ENCODE measurements at regions not wholly inside any gene's neighbourhood (a gene's known extent, or its start where the extent isn't known, plus 50 kb on each side); places are given as distances from the start of the nearest gene placed in this dataset.

DNA sequence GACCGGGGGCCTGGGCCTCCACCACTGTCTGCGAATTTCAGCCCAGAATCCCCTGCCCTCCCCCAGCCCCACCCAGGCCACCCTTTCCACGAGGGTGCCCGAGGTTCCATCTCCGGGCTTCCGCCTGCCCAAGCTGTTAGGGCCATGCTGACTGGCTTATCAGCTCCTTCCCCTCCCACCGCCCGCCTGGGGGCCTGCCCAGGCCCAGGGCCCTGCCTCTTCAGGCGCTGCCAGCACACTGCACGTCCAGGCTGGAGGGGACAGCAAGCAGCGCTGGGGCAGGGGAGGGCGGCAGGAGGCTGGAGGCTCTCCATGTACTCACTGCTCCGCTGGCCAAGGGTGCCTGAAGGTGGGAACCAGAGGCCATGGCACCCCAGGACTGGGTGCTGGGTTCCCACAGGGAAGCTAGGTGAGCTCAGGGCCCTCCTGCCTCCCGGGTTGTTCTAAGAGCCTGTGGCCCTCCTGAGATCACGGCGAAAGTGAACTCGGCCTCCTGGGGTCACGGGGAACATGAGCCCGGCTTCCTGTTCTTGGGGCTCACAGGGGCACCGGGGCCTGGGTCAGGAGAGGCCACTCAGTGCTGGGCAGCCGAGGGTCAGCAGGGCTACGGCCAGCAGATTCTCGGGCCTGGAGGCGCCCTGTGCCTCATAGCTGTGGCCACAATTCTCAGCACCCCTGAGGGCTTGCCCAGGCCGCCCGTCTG lies 57.7 kb upstream of the EGFL7 start:
- intact Hi-C loops (cut with micrococcal nuclease; ENCODE audit: unreplicated experiment), result no loop called here
- no TSS peak for BruUV-seq (replicated peaks)
- CTCF ChIA-PET (ENCODE audit: unreplicated experiment), result no interaction called here

DNA sequence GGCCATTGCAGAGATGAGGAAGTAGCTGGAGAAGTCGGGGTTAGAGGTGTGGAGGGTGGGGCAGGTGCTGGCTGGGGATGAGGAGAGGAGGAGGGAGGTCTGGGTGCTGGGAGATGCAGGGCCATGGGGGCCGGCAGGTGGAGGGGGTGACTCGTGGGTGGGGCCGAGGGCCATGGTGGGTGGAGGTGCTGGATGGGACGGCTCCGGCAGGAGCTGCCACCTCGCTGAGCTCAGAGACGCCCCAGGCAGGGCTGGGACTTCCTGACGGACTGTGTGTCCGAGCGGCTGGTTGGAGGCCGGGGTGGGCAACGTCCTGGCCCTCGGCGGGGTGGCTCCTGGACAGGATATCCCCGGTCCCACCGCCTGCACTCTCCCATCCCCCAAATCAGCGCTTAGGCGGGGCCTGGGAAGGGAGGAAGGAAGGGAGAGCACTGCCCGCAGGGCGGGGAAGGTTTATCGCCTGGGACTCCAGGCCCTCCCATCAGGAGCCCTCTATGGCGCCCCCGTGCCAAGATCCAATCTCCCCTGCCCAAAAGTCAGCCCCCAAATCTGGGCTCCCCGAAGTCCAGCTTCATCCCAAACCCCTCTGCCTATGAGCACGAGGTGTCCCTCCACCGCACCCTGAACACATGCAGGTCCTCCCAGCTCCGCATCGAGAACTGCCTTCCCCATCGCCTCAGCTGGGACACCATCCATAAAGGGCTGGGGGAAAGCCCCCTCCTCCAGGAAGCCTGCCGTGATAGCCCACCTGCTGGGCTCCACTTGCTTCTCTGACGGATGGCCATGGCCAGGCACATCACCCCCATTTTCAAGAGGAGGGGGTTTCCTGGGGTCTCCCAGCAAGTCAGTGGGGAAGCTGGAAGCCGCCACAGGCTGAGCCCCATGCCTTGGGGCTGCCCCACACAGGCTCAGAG lies 58.3 kb upstream of the NOTCH1 start:
- H3K36me3 ChIP-seq (ENCODE audit: insufficient read depth, low read length), result no peaks in the 10 kb centered on the region
- H3K27ac ChIP-seq (ENCODE audit: low read depth, low read length, poor library complexity, severe bottlenecking), result no peak overlapping the region
- no TSS peak for BruUV-seq (replicated peaks)
- TF ChIP-seq, protein P1, sequence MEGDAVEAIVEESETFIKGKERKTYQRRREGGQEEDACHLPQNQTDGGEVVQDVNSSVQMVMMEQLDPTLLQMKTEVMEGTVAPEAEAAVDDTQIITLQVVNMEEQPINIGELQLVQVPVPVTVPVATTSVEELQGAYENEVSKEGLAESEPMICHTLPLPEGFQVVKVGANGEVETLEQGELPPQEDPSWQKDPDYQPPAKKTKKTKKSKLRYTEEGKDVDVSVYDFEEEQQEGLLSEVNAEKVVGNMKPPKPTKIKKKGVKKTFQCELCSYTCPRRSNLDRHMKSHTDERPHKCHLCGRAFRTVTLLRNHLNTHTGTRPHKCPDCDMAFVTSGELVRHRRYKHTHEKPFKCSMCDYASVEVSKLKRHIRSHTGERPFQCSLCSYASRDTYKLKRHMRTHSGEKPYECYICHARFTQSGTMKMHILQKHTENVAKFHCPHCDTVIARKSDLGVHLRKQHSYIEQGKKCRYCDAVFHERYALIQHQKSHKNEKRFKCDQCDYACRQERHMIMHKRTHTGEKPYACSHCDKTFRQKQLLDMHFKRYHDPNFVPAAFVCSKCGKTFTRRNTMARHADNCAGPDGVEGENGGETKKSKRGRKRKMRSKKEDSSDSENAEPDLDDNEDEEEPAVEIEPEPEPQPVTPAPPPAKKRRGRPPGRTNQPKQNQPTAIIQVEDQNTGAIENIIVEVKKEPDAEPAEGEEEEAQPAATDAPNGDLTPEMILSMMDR (conservative IDR thresholded peaks at IDR 0.05; ENCODE audit: low read length), result no peak
- TF ChIP-seq EZH2phosphoT487 (IDR thresholded peaks at IDR 0.05; ENCODE audit: borderline replicate concordance, low read depth, low read length), result no peak
- H3K4me3 ChIP-seq (ENCODE audit: low read depth, low read length, poor library complexity, severe bottlenecking), result no peak overlapping the region
- DNase-seq (ENCODE audit: low spot score), result no peak
- H2AFZ ChIP-seq (ENCODE audit: low read length), result no peak overlapping the region
- H3K4me2 ChIP-seq (ENCODE audit: low read length), result no peak overlapping the region
- intact Hi-C loops (cut with micrococcal nuclease; ENCODE audit: unreplicated experiment), result no loop called here
- H3K79me2 ChIP-seq (ENCODE audit: insufficient read depth, low read depth, low read length), result no peaks in the 10 kb centered on the region
- H3K4me1 ChIP-seq (ENCODE audit: insufficient read depth, low read length, poor library complexity, severe bottlenecking), result no peaks in the 10 kb centered on the region
- H4K20me1 ChIP-seq (ENCODE audit: insufficient read depth, low read length), result no peaks in the 10 kb centered on the region
- CTCF ChIA-PET (ENCODE audit: unreplicated experiment), result no interaction called here
- H3K9me2 ChIP-seq (ENCODE audit: insufficient read depth, low read length), result no peaks in the 10 kb centered on the region
- no peaks in the 10 kb centered on the region for H3K9me3 ChIP-seq (ENCODE audit: low read length)
- POLR2A ChIA-PET, result no interaction called here

More for the DNA sequence above, 57.7 kb upstream of the EGFL7 start:
- no peak overlapping the region for H3K27ac ChIP-seq (ENCODE audit: low read depth, low read length, poor library complexity, severe bottlenecking)
- no peaks in the 10 kb centered on the region for H3K36me3 ChIP-seq (ENCODE audit: insufficient read depth, low read length)
- H3K4me3 ChIP-seq (ENCODE audit: low read depth, low read length, poor library complexity, severe bottlenecking), result no peak overlapping the region
- no peaks in the 10 kb centered on the region for H3K79me2 ChIP-seq (ENCODE audit: insufficient read depth, low read depth, low read length)
- TF ChIP-seq EZH2phosphoT487 (IDR thresholded peaks at IDR 0.05; ENCODE audit: borderline replicate concordance, low read depth, low read length), result no peak
- TF ChIP-seq, protein P1 (conservative IDR thresholded peaks at IDR 0.05; ENCODE audit: low read length), result no peak
- POLR2A ChIA-PET, result interaction anchor here (0.7 kb wide), 1 partner anchor 949 kb away, joined by 3 read pairs; no protein-coding TSS in a partner anchor
- no peak overlapping the region for H3K4me2 ChIP-seq (ENCODE audit: low read length)
- no peak for DNase-seq (ENCODE audit: low spot score)
- H2AFZ ChIP-seq (ENCODE audit: low read length), result no peak overlapping the region
- no peaks in the 10 kb centered on the region for H3K4me1 ChIP-seq (ENCODE audit: insufficient read depth, low read length, poor library complexity, severe bottlenecking)
- H3K9me3 ChIP-seq (ENCODE audit: low read length), result no peaks in the 10 kb centered on the region
- H3K9me2 ChIP-seq (ENCODE audit: insufficient read depth, low read length), result no peaks in the 10 kb centered on the region
- no peaks in the 10 kb centered on the region for H4K20me1 ChIP-seq (ENCODE audit: insufficient read depth, low read length)

DNA sequence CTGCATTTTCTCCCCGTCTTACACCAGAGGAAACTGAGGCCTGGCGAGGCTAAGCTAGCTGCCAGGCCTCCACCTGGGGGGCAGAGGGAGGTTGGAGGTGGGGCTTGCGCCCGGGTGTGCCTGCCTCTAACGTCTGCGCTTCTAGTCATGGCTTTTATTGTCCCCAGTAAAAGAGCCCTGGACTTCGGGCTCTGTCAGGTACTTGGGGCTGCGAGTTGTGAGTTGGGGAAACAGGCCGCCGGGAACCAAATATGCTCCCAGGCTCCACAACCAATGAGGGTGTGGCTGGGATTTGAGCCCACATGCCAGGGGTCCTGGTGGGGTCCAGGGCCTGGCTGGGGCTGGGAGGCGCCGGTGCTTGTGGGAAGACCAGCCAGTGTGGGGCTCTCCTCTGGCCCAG lies 57.4 kb upstream of the NOTCH1 start:
- TF ChIP-seq EZH2phosphoT487 (IDR thresholded peaks at IDR 0.05; ENCODE audit: borderline replicate concordance, low read depth, low read length), result no peak
- TF ChIP-seq, protein P1 (conservative IDR thresholded peaks at IDR 0.05; ENCODE audit: low read length), result no peak
- no peak overlapping the region for H3K4me2 ChIP-seq (ENCODE audit: low read length)
- no peak overlapping the region for H3K4me3 ChIP-seq (ENCODE audit: low read depth, low read length, poor library complexity, severe bottlenecking)
- intact Hi-C loops (cut with micrococcal nuclease; ENCODE audit: unreplicated experiment), result no loop called here
- H3K36me3 ChIP-seq (ENCODE audit: insufficient read depth, low read length), result no peaks in the 10 kb centered on the region
- no peaks in the 10 kb centered on the region for H3K9me3 ChIP-seq (ENCODE audit: low read length)
- no TSS peak for BruUV-seq (replicated peaks)
- no peak for DNase-seq (ENCODE audit: low spot score)
- H3K9me2 ChIP-seq (ENCODE audit: insufficient read depth, low read length), result no peaks in the 10 kb centered on the region
- H2AFZ ChIP-seq (ENCODE audit: low read length), result no peak overlapping the region
- H4K20me1 ChIP-seq (ENCODE audit: insufficient read depth, low read length), result no peaks in the 10 kb centered on the region
- no peaks in the 10 kb centered on the region for H3K79me2 ChIP-seq (ENCODE audit: insufficient read depth, low read depth, low read length)
- no peak overlapping the region for H3K27ac ChIP-seq (ENCODE audit: low read depth, low read length, poor library complexity, severe bottlenecking)
- ChIA-PET CTCF (ENCODE audit: unreplicated experiment) (no interaction called here), POLR2A (no interaction called here)
- no peaks in the 10 kb centered on the region for H3K4me1 ChIP-seq (ENCODE audit: insufficient read depth, low read length, poor library complexity, severe bottlenecking)
